Brain microvascular endothelial cell (primary cell): ENCODE measurements at regions not wholly inside any gene's neighbourhood (a gene's known extent, or its start where the extent isn't known, plus 50 kb on each side); places are given as distances from the start of the nearest gene placed in this dataset.

Experiments used
- DNase-seq: peaks from one replicate; pipeline ENCODE4 v3.0.0-alpha.2; 2020
- H3K27ac ChIP-seq: fragments of 250-450 bp; sonication (Bioruptor Pico); 2 replicates; pipeline ENCODE4 v1.5.1; 2020; ENCODE audit warnings: mild to moderate bottlenecking, moderate library complexity
- H3K27me3 ChIP-seq: fragments of 250-450 bp; sonication (Bioruptor Pico); replicated peaks from 2 replicates; pipeline ENCODE4 v1.5.1; 2020; ENCODE audit warnings: mild to moderate bottlenecking
- H3K36me3 ChIP-seq: fragments of 250-450 bp; sonication (Bioruptor Pico); replicated peaks from 2 replicates; pipeline ENCODE4 v1.5.1; 2020; ENCODE audit warnings: mild to moderate bottlenecking
- H3K4me3 ChIP-seq: 2 replicates; pipeline ENCODE4 v1.5.1; 2011; ENCODE audit warnings: low read depth, mild to moderate bottlenecking, control low read depth, low read length, moderate library complexity
- CTCF ChIP-seq: IDR thresholded peaks from 2 replicates; pipeline ENCODE4 v1.5.1; 2011; ENCODE audit warnings: low read depth, mild to moderate bottlenecking, moderate library complexity, low read length, control low read depth, inconsistent platforms; ENCODE audit errors: missing control alignments
- in situ Hi-C: cut with HindIII; loops from 2 replicates; pipeline ENCODE4 v1.10.0; 2017; ENCODE audit warnings: low sequenced_read_pairs, low pct_ligation_motif_present

DNA sequence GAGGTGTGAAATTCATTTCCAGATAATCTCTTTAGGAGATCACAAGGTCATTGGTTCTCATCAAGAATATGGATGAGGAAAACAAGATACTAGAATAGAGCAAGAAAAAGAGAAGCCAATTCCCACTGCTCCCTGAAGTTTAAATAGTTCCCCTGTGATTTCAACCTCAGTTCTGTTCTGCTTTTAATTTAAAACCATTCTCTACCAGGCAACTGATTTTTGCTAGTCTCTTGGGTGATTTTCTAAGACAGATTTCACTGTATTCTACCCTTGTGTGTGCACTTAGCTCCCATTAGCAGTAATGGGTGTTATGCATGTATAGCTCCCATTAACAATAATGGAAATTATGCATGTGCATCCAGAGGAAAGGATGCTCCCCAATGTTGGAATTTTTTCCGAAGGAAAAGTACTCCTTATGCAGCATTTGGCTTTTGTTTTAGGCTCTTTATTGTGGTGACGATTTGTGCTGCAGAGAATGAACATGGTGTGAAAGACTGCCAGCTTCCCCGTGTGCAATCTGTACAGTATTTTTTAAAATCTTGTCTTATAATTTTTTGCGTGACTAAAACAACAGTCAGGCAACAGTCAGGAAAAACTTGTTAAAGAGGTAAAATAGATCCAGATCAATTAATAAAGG is 144.0 kb upstream of the ZRANB2 start:
- no peak overlapping the region for H3K4me3 ChIP-seq
- DNase-seq, result no peak
- no peak overlapping the region for H3K27ac ChIP-seq
- H3K27me3 ChIP-seq, result no peaks in the 10 kb centered on the region
- TF ChIP-seq CTCF, result no peak
- in situ Hi-C loops, result no loop called here
- H3K36me3 ChIP-seq, result no peaks in the 10 kb centered on the region

DNA sequence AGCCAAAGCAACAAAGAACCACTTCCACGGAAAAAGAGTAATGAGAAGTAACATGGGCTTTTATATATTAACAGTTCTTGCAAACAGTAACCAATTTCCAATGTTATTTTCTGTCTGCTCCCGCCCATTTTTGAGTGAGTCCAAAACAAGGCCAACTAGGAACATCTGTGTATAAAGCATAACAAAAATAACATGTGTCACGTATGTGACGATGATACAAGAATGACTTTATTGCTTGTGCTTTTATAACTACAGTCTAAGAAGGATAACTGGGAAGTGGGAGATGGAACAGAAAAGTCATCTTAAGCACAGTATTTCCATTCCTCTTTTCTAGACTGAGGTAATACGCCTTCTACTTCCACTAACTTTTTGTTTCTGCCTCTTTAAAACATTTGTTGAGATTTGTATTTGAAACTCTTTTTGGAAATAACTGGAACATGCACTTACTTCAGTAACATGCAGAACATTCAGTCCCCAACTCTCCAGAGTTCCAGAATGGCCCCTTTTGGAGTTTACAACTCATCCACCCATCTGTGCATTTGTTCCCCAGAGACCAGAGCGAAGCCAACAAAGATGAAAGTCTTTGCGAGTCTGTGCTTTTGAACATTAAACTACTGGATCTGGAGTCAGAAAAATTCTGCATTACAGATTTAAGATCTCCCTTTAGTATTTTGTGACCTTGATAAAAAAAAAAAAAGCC is 143.0 kb upstream of the ZRANB2 start:
- in situ Hi-C loops, result no loop called here

DNA sequence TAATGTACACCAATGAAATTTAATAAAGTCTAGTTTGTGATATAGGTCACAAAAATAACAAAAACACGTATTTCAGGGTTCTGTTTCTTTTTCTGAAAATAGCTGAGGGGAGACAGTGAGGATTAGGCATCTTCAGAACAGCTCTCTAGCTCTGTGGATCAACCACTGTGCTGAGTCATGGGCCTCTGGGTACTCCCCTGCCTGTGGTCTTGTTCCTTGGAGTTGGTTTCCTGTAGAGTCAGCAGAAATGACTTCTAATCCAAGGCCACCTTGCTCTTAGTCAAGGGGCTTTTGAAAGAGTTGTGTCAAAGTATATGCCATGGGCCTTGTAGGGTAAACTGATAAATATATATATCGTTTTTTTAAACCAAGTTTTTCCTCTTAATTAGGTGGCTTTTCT is 141.8 kb upstream of the ZRANB2 start:
- H3K27ac ChIP-seq, result no peak overlapping the region
- in situ Hi-C loops, result no loop called here
- H3K4me3 ChIP-seq, result no peak overlapping the region
- TF ChIP-seq CTCF, result no peak
- DNase-seq, result no peak
- H3K36me3 ChIP-seq, result no peaks in the 10 kb centered on the region
- no peaks in the 10 kb centered on the region for H3K27me3 ChIP-seq

More for the DNA sequence above, 143.0 kb upstream of the ZRANB2 start:
- DNase-seq, result no peak
- H3K36me3 ChIP-seq, result no peaks in the 10 kb centered on the region
- H3K4me3 ChIP-seq, result no peak overlapping the region
- no peaks in the 10 kb centered on the region for H3K27me3 ChIP-seq
- no peak overlapping the region for H3K27ac ChIP-seq
- no peak for TF ChIP-seq CTCF

- Histone ChIP-seq H3K27ac (no peak overlapping the region), H3K36me3 (no peaks in the 10 kb centered on the region), H3K27me3 (no peaks in the 10 kb centered on the region), H3K4me3 (no peak overlapping the region)
- DNase-seq, result no peak
- in situ Hi-C loops, result no loop called here
- no peak for TF ChIP-seq CTCF
These were observed 129.9 kb upstream of the ZRANB2 start for GRCh38 chr1:71210718-71211117.

DNA sequence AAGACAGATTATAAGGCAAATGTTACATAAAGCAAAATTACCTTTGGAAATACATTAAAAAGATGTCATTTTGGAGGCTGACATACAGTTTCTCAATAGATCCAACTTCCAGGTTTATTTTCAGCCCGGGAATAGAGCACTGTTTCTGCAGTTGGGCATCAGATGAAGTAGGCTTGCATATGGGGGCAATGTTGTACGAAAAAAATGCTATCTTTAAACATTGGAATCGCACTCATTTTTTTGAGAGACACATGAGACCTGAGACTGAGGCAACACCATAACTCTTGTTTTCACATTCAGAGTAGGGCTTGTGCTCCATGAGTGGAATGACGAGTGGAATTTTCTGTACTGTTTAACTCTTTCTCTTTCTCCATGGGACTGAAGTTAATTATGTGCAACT is 122.4 kb upstream of the ZRANB2 start:
- H3K4me3 ChIP-seq, result no peak overlapping the region
- TF ChIP-seq CTCF, result no peak
- in situ Hi-C loops, result no loop called here
- H3K27me3 ChIP-seq, result no peaks in the 10 kb centered on the region
- no peak for DNase-seq
- no peaks in the 10 kb centered on the region for H3K36me3 ChIP-seq
- no peak overlapping the region for H3K27ac ChIP-seq
